CD1c-positive myeloid dendritic cell (primary cell): ENCODE measurements at regions not wholly inside any gene's neighbourhood (a gene's known extent, or its start where the extent isn't known, plus 50 kb on each side); places are given as distances from the start of the nearest gene placed in this dataset.

Experiments
- DNase-seq: peaks from one replicate; pipeline ENCODE4 v3.0.0-alpha.2; 2016; ENCODE audit errors: extremely low spot score

DNA sequence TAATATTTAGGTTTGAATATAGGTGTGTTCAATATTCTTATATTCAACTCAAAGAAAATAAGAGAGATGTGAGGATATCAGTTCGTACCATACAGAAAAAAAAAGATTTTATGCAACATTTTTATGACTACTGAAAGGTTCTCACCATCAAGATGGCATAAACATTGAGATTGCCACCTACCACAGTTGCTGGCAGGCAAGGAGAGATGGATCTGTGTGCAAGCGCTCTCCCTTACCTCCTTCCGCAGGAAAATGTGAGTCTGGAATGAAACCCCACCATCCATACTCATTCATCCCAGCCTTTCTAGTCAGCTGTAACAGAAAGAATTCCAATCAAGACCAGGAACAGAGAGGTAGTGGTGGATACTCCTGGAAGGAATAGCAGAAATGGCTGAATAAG is 376.9 kb downstream of the PPP3CA start:
- no peak for DNase-seq

DNA sequence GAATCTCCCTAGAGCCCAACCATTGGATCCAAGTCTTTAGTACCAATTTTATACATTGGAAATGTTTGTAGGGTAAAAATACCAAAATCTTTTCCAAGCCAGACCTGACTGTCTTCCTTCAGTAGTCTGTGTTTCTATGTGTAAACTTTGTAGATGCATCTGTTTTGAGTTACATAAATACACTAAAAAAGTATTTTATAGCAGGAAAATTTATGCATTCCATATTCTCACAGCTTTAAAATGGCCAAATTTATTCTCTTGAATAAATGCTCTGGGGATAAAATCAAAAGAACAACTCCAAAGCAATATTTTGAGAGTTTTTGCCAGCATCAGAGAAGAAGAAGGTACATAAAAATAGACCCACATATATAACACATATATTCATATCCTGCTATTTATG is 377.4 kb downstream of the PPP3CA start:
- no peak for DNase-seq

DNA sequence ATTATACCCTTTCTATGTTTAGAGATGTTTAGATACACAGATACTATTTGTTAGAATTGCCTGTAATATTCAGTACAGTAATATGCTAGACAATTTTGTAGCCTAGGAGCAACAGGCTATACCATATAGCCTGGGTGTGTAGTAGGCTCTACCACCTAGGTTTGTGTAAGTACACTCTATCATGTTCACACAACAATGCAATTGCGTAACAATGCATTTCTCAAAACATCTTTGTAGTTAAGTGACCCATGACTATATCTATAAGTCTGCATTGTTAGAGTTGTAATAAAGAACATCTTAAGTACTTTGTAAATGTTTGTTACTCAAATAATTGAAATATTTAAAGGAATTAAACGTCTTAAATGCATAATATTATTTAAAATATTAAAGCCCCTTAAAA is 379.3 kb downstream of the PPP3CA start:
- no peak for DNase-seq

DNA sequence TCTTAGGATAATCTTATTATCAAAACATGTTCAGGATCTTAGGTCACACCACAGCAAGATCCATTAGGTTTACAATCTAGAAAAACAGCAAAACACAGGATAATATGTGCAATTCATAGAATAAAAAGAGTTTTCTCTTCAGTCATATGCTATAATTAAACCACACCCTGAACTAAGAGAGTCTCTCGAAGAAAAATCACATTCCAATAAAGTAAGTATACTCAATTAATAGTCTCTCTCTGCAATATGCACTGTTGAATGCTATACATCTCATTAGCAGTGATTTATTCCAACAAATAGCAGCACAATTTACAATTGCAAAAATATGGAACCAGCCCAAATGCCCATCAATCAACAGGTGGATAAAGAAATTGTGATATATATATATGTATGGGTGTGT is 383.7 kb downstream of the PPP3CA start:
- DNase-seq: no peak

DNA sequence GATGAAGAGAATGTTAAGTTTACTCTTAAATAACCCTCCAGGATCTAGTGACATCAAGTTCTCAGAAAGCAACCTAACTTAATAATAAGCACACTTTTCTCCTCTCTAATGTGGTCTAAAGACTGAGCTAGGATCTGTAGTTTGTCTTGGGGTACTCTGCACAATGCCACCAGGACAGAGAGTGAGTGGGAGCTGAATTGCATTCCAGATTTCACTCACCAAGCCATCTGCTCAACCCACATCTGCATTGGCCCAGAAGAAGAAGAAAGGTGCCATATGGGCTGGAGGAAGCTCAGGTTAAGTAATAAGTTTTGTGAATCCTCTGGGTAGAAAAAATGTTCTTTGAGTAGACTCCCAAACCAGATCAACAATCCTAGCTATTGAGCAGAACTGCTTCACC is 384.6 kb downstream of the PPP3CA start:
- no peak for DNase-seq

DNA sequence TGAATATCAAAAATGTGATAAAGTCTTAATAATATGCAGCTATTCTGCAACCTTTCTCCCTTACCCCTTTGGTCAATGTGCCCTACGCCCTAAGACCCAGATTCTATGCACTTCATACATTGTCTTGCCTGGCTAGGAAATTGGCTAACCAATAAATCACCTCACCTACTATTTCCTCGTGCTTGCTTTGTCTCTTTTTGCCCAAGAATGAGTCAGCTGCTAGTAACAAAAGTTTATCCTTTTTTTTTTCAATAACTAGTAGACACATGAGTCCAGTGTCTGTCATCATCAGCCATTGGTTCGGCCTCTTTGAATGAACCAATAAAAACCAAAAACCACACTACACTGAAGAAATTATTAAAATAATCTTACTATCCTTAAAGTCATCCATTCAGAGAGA is 387.1 kb downstream of the PPP3CA start:
- no peak for DNase-seq

DNA sequence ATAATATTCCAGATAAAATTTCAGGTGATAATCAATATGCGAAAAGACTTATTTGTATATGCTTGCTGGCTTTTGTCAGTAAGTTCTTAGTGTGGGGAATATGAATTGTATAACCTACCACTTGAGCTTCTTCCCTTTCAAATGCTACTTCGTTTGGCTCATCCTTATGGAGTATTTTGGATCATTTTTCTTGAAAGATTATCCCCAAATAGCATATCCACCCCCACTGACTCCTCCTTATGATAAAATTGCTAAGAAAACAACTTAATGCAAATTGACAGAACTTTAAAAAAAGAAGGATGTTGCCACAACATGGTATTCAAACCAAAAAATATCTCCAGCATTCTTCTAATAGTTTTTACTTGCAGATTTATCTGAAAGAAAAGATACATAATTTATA is 393.3 kb downstream of the PPP3CA start:
- DNase-seq: no peak

DNA sequence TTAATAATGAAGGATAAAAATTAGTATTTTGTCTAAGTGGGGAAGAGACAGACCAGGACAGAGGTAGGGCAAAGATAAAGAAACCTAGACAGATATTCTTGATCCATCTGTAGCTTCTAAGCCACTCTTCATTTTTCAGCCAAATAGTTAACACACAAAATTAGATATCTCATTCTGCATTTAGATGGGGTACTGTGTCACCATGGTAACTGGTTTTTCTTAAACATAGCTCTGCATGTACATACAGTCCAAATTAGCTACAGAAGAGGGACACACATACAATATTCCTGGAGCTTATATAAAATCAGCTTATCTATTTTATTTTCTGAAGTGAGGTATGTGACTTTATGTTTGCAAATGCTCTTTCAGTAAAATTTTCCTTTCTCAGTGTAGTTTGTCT is 393.7 kb downstream of the PPP3CA start:
- no peak for DNase-seq

DNA sequence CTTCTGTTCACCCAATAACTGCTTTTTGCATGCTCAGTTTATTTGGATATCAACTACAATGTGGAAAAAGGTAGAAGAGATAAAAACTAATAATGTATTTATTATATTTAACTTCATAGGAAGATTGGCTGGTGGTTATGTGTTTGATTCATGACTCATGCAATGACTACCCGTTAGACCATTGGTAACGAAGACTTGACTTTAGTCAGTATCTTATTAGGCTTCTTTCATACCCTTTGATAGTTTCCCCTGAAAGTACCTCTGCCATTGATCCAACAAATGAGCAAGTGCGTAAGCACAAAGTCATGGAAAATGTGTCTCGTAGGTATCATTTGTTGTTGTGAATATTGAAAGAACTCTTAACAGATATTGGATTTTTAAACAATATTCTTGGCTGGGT is 394.7 kb downstream of the PPP3CA start:
- no peak for DNase-seq

DNA sequence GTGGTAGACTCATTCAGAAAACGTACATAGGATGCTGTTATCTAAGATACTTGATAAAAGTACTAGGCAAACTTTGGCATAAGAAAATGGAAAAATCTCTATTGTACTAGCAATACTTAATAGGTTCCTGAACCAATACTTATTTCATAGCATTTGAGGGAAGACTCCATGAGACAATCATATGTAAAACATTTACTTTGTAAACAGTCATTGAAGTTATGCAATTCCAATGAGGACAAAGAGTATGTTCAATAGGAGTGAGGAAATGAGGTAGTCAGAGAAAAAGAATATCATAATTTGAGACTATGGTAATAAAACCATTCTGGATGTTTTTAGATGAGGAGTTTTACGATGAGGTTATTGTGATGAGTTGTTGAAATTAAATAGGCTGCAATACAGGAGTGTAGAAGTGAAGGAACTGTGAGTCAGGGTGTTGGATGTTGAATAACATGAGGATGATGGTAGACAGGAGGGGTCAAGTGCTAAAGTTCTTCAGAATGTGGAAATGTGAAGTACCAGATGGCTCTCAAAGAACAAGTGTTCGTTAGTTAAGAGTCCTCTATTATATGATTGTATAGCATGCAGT is 397.9 kb downstream of the PPP3CA start:
- DNase-seq: no peak

DNA sequence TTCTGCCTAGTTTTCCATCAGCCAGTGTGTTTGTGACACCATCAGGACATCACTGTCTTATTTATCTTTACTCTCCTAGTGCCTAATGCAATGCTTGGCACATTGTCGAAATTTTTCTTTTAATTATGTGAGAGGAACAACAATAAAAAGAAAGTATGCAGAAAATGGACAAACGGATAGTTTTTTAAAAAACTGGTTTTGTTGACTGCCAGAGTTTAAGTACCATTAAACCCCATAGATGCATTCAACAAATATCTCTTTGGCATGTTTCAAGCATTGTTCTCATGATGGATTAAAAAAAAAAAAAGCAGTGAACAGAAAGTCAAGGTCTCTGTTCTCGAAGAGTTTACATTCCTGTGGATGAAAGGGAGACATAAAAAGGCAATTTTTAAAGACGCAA is 398.4 kb downstream of the PPP3CA start:
- DNase-seq: no peak

DNA sequence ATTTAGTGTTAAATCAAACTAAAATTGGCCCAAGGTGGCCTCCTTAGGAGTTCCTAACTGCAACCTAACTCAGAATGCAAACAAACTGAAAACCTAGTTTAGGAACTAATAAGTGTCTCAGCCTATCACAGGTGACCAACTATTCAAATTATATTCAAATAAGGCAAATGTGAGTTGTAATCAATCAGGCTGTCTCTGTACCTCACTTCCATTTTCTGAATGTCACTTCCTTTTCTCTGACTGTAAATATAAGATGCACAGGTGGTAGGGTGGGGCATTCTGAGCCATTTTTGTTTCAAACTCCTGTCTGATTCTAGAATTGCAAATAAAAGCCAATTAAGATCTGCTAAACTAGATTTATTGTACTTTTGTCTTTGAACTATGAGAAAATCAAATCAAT is 401.5 kb downstream of the PPP3CA start:
- DNase-seq: no peak

DNA sequence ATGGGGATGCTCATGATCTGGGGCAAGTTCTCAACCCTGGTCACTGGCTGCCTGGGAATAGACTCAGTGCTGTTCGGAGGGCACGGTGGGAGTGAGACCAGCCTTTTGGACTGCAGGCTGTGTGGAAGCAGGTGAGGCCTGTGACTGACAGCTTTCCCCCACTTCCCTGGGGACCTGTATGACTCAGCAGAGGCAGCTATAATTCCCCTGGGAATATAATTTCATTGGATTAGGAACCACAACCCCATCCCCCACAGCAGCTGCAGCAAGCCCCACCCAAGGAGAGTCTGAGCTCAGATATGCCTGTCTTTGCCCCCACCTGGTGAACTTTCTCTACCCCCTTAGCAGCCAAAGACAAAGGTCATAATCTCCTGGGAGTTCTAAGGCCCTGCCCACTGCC is 408.6 kb downstream of the PPP3CA start:
- no peak for DNase-seq

DNA sequence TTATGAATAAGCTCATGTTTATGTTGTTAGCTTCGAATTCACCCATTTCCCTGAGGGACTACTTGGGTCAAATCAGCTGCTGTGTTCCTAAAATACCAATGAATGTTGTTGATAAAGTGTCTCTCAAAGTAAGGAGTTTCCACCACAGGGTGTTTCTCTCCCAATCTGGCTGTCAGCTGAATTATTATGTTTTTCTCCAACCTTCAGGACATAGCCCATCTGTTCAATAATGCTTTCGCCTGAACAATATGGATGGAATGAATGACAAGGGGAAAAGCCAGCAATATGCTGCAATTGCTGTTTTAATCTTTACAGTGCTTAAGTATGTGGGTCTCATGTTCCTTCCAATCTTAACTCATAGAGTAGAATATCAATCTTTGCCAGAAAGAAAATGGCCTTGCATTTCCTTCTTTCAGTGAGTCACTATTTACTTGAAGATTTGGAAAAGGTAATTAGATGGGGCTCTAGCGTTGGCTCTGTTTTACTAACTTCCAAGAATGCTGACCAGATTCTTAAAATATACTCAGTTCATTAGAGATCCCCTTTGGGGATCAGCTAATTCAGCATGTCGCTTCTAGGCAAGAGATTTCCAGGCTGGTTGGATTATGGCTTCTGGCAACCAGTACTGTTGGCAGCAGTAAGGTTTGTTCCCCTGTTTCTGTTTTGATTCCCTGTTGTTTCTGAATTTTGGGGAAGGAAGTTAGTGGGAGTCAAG is 410.5 kb downstream of the PPP3CA start:
- no peak for DNase-seq

DNA sequence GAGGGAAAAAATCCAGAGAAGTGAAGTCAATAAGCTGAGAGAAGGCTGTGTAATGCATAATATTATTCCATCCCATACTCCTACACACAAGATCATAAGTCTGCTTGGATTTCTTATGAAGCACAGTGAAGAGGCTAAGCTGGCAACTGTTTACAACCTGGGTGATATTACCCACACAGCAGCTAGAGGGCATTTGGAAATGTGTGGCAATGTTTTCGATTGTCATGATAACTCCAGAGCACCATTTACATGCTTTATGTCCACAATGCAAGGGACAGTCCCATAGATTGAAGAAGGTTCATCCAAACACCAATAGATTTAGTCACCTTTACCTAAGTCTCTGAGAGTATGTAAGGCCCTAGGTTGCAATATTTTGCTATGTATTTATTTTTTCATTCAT is 412.2 kb downstream of the PPP3CA start:
- DNase-seq: no peak

DNA sequence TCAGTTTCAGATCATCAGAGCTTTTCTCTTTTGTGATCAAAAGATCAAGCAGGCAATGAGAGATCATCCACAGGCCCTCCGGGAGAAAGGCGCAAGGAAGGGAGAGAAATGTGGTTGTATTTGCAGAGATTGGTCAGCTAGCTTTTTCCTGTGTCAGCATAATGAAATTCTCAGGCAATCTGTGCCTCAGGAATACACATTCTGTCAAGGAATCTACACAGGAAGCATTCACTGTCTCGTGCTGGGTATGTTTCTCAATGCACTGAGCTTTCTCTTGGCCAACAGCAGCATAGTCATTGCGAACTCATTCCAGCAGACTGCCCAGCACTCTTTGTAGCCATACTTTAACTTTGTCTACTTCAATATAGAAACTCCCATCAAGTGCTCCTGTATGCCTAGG is 413.7 kb downstream of the PPP3CA start:
- DNase-seq: no peak

DNA sequence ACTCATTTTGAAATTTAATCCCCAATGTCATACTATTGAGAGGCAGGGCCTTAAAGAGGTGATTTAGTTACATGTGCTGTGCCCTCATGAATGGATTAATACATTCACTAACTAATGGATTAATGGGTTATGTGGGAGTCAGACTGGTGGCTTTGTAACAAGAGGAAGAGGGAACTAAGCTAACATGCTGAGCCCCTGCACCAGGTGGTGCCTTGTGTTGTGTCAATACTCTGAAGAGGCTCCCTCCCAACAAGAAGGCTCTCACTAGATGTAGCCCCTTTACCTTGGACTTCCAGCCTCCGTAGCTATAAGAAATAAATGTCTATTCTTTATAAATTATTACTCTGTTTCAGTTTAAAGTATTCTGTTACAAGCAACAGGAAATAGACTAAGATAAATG is 411.9 kb upstream of the EMCN start:
- no peak for DNase-seq

DNA sequence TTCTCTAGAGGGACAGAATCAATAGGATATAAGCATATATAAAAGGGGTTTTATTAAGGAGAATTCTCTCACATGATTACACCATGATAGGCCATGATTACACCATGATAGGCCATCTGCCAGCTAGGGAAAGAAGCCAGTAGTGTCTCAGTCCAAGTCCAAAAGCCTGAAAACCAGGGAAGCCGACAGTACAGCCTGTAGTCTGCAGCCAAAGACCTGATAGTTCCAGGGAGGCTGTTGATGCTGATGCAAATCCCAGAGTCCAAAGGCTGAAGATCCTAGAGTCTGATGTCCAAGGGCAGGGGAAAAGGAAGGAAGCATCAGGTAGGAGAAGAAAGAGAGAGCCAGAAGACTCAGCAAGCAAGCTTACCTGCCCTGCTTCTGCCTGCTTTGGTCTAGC is 411.3 kb upstream of the EMCN start:
- DNase-seq: no peak

DNA sequence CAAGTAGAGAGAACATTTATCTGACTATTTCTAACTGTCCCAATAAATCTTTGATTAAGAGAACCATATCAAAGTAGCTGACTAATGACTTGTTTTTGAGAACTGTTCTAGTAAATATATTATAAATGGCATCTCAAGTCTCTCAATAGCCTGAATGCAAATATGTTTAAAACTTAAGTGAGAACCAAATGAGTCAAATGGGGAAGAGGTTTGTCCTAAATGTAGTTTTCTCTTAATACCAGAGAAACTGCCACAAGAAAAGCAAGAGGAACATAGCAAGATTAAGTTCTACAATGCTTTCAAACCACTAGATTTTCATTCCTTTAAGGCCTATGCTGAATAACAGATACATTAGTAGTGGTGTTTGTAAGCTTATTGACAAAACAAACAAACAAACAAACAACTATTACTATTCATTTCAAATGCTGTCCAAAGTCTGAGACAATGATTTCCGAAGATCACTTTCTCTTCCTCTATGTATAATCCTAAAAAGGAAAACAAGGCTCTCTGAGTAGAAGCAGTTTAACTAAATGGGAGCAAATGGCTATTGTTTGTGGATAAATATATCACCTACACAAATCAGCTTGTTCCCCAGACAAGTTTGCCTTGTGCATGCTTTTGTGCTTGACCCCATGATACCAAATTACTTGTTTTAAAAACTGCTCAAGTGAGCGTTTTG is 408.4 kb upstream of the EMCN start:
- DNase-seq: no peak

DNA sequence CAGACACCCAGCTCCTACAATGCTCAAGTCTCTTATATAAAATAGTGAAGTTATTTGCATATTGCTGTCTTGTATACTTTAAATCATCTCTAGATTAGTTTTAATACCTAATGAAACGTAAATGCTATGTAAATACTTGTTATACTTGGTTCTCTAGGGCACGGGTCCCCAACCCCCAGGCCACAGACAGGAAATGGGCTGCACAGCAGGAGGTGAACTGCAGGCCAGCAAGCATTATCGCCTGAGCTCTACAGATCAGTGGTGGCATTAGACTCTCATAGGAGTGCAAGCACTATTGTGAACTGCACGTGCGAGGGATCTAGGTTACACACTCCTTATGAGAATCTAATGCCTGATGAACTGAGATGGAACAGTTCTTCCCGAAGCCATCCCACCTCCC is 395.9 kb upstream of the EMCN start:
- DNase-seq: no peak

DNA sequence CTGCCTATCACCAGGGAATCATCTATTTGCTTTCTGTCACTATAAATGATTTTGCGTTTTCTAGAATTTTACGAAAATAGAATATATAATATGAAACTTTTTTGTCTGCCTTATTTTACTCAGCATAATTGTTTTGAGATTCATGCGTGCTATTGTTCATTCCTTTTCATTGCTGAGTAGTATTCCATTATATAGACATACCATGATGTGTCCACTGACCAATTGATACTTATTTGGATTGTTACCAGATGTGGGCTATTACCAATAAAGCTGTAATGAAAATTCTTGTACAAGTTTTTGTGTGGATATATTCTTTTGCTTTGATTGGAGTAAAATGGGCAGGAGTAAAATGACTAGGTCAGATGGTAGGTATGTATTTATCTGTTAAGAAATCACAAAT is 390.7 kb upstream of the EMCN start:
- DNase-seq: no peak

DNA sequence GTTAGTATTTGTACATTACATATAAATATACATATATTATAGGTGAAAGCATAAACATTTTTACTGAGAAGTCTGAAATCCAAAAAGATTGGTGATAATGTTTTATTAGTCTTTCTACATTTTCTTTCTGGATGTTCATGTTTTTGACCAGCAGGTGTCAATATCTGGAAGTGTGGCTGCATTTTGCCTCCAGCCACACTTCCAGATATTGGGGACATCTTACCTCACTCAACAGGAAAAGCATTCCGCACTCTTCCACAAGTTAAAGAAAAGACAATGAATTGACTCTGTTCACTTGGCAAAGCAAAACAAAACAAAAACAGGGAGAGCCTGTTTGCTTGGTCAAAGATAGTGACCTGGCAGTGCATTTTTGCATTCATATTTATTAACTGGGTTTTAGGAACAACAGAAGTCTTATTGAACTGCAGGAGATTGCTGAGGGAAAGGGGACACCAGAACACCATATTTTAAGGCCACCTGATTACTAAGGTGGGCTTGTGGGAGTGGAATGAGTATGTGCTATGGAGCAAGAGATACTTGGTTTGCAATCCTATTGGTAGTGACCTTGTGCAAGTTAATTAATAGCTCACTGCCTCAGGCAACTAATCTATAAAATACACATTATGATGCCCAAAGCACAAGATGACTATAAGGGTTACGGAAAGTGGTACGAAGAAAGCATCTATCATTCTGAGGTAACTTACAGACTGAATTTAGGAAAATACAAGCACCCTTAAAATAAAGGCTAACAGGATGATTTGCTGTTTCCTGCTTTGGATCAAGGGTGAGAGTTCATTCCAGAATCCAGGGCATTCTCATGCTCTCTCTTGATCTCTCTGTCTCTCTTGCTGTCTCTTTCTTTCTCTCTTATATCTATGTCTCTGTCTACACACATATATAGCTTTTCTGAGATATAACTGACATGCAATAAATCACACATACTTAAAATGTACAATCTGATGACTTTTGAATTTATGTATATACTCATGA is 389.9 kb upstream of the EMCN start:
- DNase-seq: no peak
